Panc1 (cell line): ENCODE measurements at regions not wholly inside any gene's neighbourhood (a gene's known extent, or its start where the extent isn't known, plus 50 kb on each side); places are given as distances from the start of the nearest gene placed in this dataset.

Experiments used
- ATAC-seq: fragments of 200-7000 bp; cut with Tn5 transposase; 2 replicates; pipeline ENCODE4 v1.9.1; 2020; ENCODE audit warnings: mild to moderate bottlenecking, moderate library complexity
- BruUV-seq: library from RNA; stranded (reverse); fragments of 400-500 nt; replicated peaks from 2 replicates; lab custom pipeline; 2021; lab: Mats Ljungman, UMichigan
- CTCF ChIA-PET: fragments of 300-600 bp; sonication (Branson Sonifier 250); formaldehyde crosslinking; loops from one replicate; lab custom pipeline; 2022; ENCODE audit warnings: antibody characterized with exemption; lab: Charles Lee
- POLR2A ChIA-PET: fragments of 300-600 bp; sonication (Branson Sonifier 250); formaldehyde crosslinking; loops from one replicate; lab custom pipeline; 2022; ENCODE audit warnings: antibody characterized with exemption; lab: Charles Lee
- DNase-seq: peaks from one replicate; pipeline ENCODE4 v3.0.0-alpha.2; 2010; ENCODE audit warnings: low read depth, low spot score
- H3K27ac ChIP-seq: 2 replicates; pipeline ENCODE4 v1.5.1; 2011; ENCODE audit warnings: mild to moderate bottlenecking, low read length, inconsistent platforms
- H3K27me3 ChIP-seq: fragments of 200-500 bp; sonication (Bioruptor generic); 2 replicates; pipeline ENCODE4 v1.6.0; 2014; ENCODE audit warnings: low read length, inconsistent platforms; ENCODE audit not compliant: control insufficient read depth, insufficient read depth
- H3K36me3 ChIP-seq: fragments of 200-500 bp; sonication (Bioruptor generic); 2 replicates; pipeline ENCODE4 v1.5.1; 2014; ENCODE audit warnings: inconsistent platforms, mild to moderate bottlenecking, low read length, moderate library complexity; ENCODE audit not compliant: control insufficient read depth, insufficient read depth
- H3K4me1 ChIP-seq: 2 replicates; pipeline ENCODE4 v1.5.1; 2011; ENCODE audit warnings: inconsistent platforms, mild to moderate bottlenecking, low read length, moderate library complexity; ENCODE audit not compliant: control insufficient read depth, insufficient read depth
- H3K4me3 ChIP-seq, 2 experiments: 2 replicates each; pipeline ENCODE4 v1.5.1; 2011 to 2012; ENCODE audit warnings: low read depth in 2 of 2, low read length in 2 of 2, mild to moderate bottlenecking in 2 of 2, inconsistent platforms in 1 of 2, moderate library complexity in 1 of 2
- H3K9me3 ChIP-seq: fragments of 200-500 bp; sonication (Bioruptor generic); 2 replicates; pipeline ENCODE4 v1.5.1; 2014; ENCODE audit warnings: low read depth, mild to moderate bottlenecking, inconsistent platforms, low read length, moderate library complexity; ENCODE audit not compliant: control insufficient read depth, insufficient read depth
- CTCF ChIP-seq: fragments of 450-650 bp; IDR thresholded peaks from 2 replicates; pipeline ENCODE4 v1.5.1; 2017; ENCODE audit warnings: mild to moderate bottlenecking
- REST ChIP-seq, 2 experiments: IDR thresholded peaks; 2 replicates each; pipeline ENCODE4 v1.6.1; 2011 to 2012; ENCODE audit warnings: low read depth in 2 of 2, control low read depth in 1 of 2, low read length in 1 of 2, mild to moderate bottlenecking in 1 of 2, moderate library complexity in 1 of 2; ENCODE audit not compliant: insufficient read depth in 1 of 2
- SIN3A ChIP-seq: IDR thresholded peaks from 2 replicates; pipeline ENCODE4 v1.6.1; 2012; ENCODE audit warnings: low read depth, mild to moderate bottlenecking, low read length, moderate library complexity, borderline replicate concordance; ENCODE audit not compliant: insufficient read depth
- TCF7L2 ChIP-seq: IDR thresholded peaks from 2 replicates; pipeline ENCODE4 v1.6.1; 2011; ENCODE audit warnings: mild to moderate bottlenecking, low read depth, low read length, inconsistent platforms
- in situ Hi-C: cut with HindIII; loops from 2 replicates; pipeline ENCODE4 v1.10.0; 2016; ENCODE audit warnings: low sequenced_read_pairs, low pct_unique_long_range_greater_than_20kb
- intact Hi-C: fragments of 100-400 bp; cut with micrococcal nuclease; formaldehyde crosslinking; loops from one replicate; pipeline ENCODE4 v1.10.0; 2022; ENCODE audit not compliant: unreplicated experiment

GRCh38 chr2:126535408-126535807 is 120.5 kb upstream of the GYPC start:
- Histone ChIP-seq H3K9me3 (no peaks in the 10 kb centered on the region), H3K36me3 (no peaks in the 10 kb centered on the region), H3K27ac (no peak overlapping the region), H3K4me1 (no peaks in the 10 kb centered on the region), H3K4me3 (no peak overlapping the region), H3K27me3 (no peaks in the 10 kb centered on the region)
- ChIA-PET POLR2A (no interaction called here), CTCF (no interaction called here)
- BruUV-seq: no TSS peak
- DNase-seq (no peak), ATAC-seq (no peak)
- in situ Hi-C loops: no loop called here
- TF ChIP-seq REST (IDR thresholded peaks at IDR 0.05; ENCODE audit: insufficient read depth in 1 of 2, low read depth in 2 of 2, low read length in 1 of 2): no peak
- TF ChIP-seq CTCF: no peak
- TF ChIP-seq TCF7L2: no peak
- intact Hi-C loops: no loop called here

GRCh38 chr2:126536605-126537200 is 119.3 kb upstream of the GYPC start:
- in situ Hi-C loops (no loop called here), intact Hi-C loops (no loop called here)
- no peak overlapping the region for H3K27ac ChIP-seq
- no peaks in the 10 kb centered on the region for H3K36me3 ChIP-seq
- no TSS peak for BruUV-seq
- H3K9me3 ChIP-seq: no peaks in the 10 kb centered on the region
- ATAC-seq: no peak
- no peak for TF ChIP-seq REST (IDR thresholded peaks at IDR 0.05; ENCODE audit: insufficient read depth in 1 of 2, low read depth in 2 of 2, low read length in 1 of 2)
- no peak for TF ChIP-seq SIN3A
- ChIA-PET POLR2A (no interaction called here), CTCF (no interaction called here)
- no peaks in the 10 kb centered on the region for H3K27me3 ChIP-seq
- H3K4me3 ChIP-seq: no peak overlapping the region
- DNase-seq: no peak
- H3K4me1 ChIP-seq: no peaks in the 10 kb centered on the region
